ENCODE measurements at regions not wholly inside any gene's neighbourhood (a gene's known extent, or its start where the extent isn't known, plus 50 kb on each side); places are given as distances from the start of the nearest gene placed in this dataset.

DNA sequence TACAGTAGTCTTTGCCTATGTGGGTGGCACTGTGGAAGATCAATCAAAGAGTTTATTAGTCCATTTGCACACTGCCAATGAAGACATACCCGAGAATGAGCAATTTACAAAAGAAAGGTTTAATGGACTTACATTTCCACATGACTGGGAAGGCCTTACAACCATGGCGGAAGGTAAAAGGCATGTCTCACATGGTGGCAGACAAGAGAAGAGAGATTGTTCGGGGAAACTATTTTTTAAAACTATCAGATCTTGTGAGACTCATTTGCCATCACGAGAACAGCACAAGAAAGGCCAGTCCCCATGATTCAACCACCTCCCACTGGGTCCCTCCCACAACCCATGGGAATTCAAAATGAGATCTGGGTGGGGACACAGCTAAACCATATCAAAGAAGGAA, 432.1 kb downstream of the ZFHX3 start:
- no peaks in the 10 kb centered on the region for H3K4me1 ChIP-seq
- Mint-ChIP-seq H3K36me3 (ENCODE audit: insufficient read depth, unreplicated experiment) (no peaks in the 10 kb centered on the region), H3K9me3 (ENCODE audit: unreplicated experiment) (no peaks in the 10 kb centered on the region), H3K27ac (ENCODE audit: unreplicated experiment) (no peak overlapping the region), H3K4me3 (ENCODE audit: unreplicated experiment) (no peak overlapping the region), H3K4me1 (ENCODE audit: low read depth, unreplicated experiment) (no peaks in the 10 kb centered on the region), H3K27me3 (ENCODE audit: insufficient read depth, unreplicated experiment) (no peaks in the 10 kb centered on the region)
- ChIA-PET POLR2A (no interaction called here), CTCF (no interaction called here)
- no TSS peak for BruUV-seq (replicated peaks)
- no peak overlapping the region for H3K4me3 ChIP-seq (ENCODE audit: low read depth, low read length)
- intact Hi-C loops (cut with micrococcal nuclease; ENCODE audit: unreplicated experiment) = no loop called here
- DNase-seq = no peak
- TF ChIP-seq CTCF (IDR thresholded peaks at IDR 0.05; ENCODE audit: insufficient read depth in 1 of 2, low read depth in 1 of 2, low read length in 1 of 2, severe bottlenecking in 1 of 2, unreplicated experiment in 1 of 2) = no peak
- H3K27me3 ChIP-seq (replicated peaks; ENCODE audit: control insufficient read depth, insufficient read depth, low read length) = no peaks in the 10 kb centered on the region
- H3K36me3 ChIP-seq (ENCODE audit: control insufficient read depth, insufficient read depth, low read length) = no peaks in the 10 kb centered on the region
- H3K9me3 ChIP-seq = no peaks in the 10 kb centered on the region

GRCh38 chr16:72612718-72613117, 435.2 kb downstream of the ZFHX3 start:
- Histone ChIP-seq H3K27me3 (replicated peaks; ENCODE audit: control insufficient read depth, insufficient read depth, low read length) (no peaks in the 10 kb centered on the region), H3K36me3 (ENCODE audit: control insufficient read depth, insufficient read depth, low read length) (no peaks in the 10 kb centered on the region), H3K4me1 (no peaks in the 10 kb centered on the region), H3K9me3 (no peaks in the 10 kb centered on the region), H3K4me3 (ENCODE audit: low read depth, low read length) (no peak overlapping the region)
- ChIA-PET CTCF (no interaction called here), POLR2A (no interaction called here)
- H3K27ac Mint-ChIP-seq (ENCODE audit: unreplicated experiment) = no peak overlapping the region
- H3K27me3 Mint-ChIP-seq (ENCODE audit: insufficient read depth, unreplicated experiment) = no peaks in the 10 kb centered on the region
- no TSS peak for BruUV-seq (replicated peaks)
- H3K36me3 Mint-ChIP-seq (ENCODE audit: insufficient read depth, unreplicated experiment) = no peaks in the 10 kb centered on the region
- intact Hi-C loops (cut with micrococcal nuclease; ENCODE audit: unreplicated experiment) = no loop called here
- TF ChIP-seq CTCF (IDR thresholded peaks at IDR 0.05; ENCODE audit: insufficient read depth in 1 of 2, low read depth in 1 of 2, low read length in 1 of 2, severe bottlenecking in 1 of 2, unreplicated experiment in 1 of 2) = no peak
- H3K4me3 Mint-ChIP-seq (ENCODE audit: unreplicated experiment) = no peak overlapping the region
- no peak for DNase-seq
- H3K4me1 Mint-ChIP-seq (ENCODE audit: low read depth, unreplicated experiment) = no peaks in the 10 kb centered on the region
- no peaks in the 10 kb centered on the region for H3K9me3 Mint-ChIP-seq (ENCODE audit: unreplicated experiment)

- no peaks in the 10 kb centered on the region for H3K4me1 ChIP-seq
- no peaks in the 10 kb centered on the region for H3K27me3 ChIP-seq (replicated peaks; ENCODE audit: control insufficient read depth, insufficient read depth, low read length)
- ChIA-PET POLR2A (no interaction called here), CTCF (no interaction called here)
- H3K27me3 Mint-ChIP-seq (ENCODE audit: insufficient read depth, unreplicated experiment) = no peaks in the 10 kb centered on the region
- TF ChIP-seq CTCF (IDR thresholded peaks at IDR 0.05; ENCODE audit: insufficient read depth in 1 of 2, low read depth in 1 of 2, low read length in 1 of 2, severe bottlenecking in 1 of 2, unreplicated experiment in 1 of 2) = no peak
- no peak overlapping the region for H3K27ac Mint-ChIP-seq (ENCODE audit: unreplicated experiment)
- intact Hi-C loops (cut with micrococcal nuclease; ENCODE audit: unreplicated experiment) = no loop called here
- H3K4me3 Mint-ChIP-seq (ENCODE audit: unreplicated experiment) = no peak overlapping the region
- H3K9me3 ChIP-seq = no peaks in the 10 kb centered on the region
- no peaks in the 10 kb centered on the region for H3K36me3 Mint-ChIP-seq (ENCODE audit: insufficient read depth, unreplicated experiment)
- no peaks in the 10 kb centered on the region for H3K4me1 Mint-ChIP-seq (ENCODE audit: low read depth, unreplicated experiment)
- no peak overlapping the region for H3K4me3 ChIP-seq (ENCODE audit: low read depth, low read length)
- no peaks in the 10 kb centered on the region for H3K36me3 ChIP-seq (ENCODE audit: control insufficient read depth, insufficient read depth, low read length)
- H3K9me3 Mint-ChIP-seq (ENCODE audit: unreplicated experiment) = no peaks in the 10 kb centered on the region
- BruUV-seq (replicated peaks) = no TSS peak
- no peak for DNase-seq
Observed at GRCh38 chr16:72612256-72612655, 435.7 kb downstream of the ZFHX3 start.
